ENCODE measurements at regions not wholly inside any gene's neighbourhood (a gene's known extent, or its start where the extent isn't known, plus 50 kb on each side); places are given as distances from the start of the nearest gene placed in this dataset.

DNA sequence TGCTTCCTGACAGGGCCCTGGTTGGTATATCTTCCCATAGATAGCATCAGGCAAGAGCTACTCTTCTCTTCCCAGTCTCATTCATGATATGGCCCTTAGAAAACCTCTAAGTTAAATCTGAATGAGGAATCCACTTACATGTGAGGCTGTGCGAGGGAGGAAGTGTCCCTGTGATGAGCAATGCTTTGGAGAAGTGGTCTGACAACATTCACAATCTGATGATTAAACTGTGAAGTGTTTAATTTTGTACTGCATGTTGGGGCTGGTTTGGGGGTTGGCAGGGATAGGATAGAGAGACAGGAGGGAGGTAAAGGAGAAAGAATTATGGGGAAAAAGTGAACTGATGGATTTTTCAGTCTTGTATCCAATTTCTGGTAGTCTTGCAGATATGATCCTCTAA lies 421.2 kb upstream of the DAB1 start:
- Histone ChIP-seq H3K4me1 (peaks cover 0 to 5% (median 0%) of the 10 kb centered on the region in 3 donors), H3K36me3 (no peaks in the 10 kb centered on the region), H3K27ac (no peak overlapping the region), H3K4me3 (no peak overlapping the region), H3K27me3 (no peaks in the 10 kb centered on the region), H3K9me3 (peaks cover 0 to 10% (median 8%) of the 10 kb centered on the region in 3 donors)
- no peak for TF ChIP-seq POLR2A (IDR thresholded peaks at IDR 0.05)
- TF ChIP-seq, protein P1, sequence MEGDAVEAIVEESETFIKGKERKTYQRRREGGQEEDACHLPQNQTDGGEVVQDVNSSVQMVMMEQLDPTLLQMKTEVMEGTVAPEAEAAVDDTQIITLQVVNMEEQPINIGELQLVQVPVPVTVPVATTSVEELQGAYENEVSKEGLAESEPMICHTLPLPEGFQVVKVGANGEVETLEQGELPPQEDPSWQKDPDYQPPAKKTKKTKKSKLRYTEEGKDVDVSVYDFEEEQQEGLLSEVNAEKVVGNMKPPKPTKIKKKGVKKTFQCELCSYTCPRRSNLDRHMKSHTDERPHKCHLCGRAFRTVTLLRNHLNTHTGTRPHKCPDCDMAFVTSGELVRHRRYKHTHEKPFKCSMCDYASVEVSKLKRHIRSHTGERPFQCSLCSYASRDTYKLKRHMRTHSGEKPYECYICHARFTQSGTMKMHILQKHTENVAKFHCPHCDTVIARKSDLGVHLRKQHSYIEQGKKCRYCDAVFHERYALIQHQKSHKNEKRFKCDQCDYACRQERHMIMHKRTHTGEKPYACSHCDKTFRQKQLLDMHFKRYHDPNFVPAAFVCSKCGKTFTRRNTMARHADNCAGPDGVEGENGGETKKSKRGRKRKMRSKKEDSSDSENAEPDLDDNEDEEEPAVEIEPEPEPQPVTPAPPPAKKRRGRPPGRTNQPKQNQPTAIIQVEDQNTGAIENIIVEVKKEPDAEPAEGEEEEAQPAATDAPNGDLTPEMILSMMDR (IDR thresholded peaks at IDR 0.05) = no peak
- WGBS, 2 donors = 15 to 29% methylated on average over 1 of the region's 1 CpG
- intact Hi-C loops (cut with DNase I) = no loop called here
- DNase-seq = no peak

DNA sequence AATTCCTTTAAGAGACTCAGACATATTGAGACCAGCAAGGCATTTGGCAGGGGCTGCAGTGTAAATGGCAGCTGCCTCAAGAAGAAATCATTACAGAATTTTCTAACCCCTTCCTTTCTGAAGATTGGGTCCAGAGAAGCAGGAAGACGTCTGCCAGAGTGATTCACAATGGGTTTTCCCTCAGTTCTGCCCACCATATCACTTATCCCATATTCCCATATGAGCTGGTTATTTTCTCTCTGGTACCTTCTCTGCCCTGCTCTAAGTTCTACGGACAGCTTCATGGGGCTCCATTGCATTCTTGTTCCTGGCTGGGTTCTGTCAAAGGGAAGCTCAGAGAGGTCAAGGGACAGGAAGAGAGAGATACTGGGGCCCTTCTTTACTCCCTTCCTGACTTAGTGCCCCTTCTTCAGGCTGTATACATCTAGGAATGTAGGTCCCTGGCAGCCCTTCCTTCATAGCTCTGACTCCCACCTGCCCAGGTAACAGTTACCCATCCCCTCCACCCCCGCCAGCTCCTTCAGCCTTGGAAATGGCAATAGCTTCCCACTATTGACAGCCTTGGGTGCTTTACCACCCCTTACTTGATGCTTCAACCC lies 420.6 kb upstream of the DAB1 start:
- Histone ChIP-seq H3K27me3 (no peaks in the 10 kb centered on the region), H3K27ac (no peak overlapping the region), H3K4me3 (no peak overlapping the region), H3K36me3 (no peaks in the 10 kb centered on the region), H3K4me1 (peaks cover 0 to 5% (median 0%) of the 10 kb centered on the region in 3 donors), H3K9me3 (peaks cover 0 to 10% (median 8%) of the 10 kb centered on the region in 3 donors)
- no peak for DNase-seq
- intact Hi-C loops (cut with DNase I) = no loop called here
- TF ChIP-seq POLR2A (IDR thresholded peaks at IDR 0.05) = no peak
- TF ChIP-seq, protein P1 (IDR thresholded peaks at IDR 0.05) = no peak
- WGBS, 2 donors = 61 to 65% methylated on average over 3 of the region's 3 CpGs

DNA sequence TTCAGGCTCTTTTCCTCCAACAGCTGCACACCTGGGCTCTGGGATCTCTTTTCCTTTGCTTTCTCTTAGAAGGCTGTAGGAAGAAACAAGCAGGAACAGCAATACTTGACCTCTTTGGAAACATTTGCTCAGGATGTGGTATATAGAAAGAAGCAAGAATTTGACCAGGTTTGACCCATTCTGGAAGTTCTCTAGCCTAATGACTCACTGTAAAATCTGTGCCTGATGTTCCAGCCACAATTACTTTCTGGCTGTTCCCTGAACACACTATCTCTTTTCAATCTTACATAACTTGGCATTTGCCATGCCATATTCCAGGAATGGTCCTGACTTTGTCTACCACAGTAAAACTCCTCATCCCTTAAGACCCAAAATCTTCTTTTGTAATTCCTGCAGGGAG lies 419.9 kb upstream of the DAB1 start:
- intact Hi-C loops (cut with DNase I) = no loop called here
- no peak for TF ChIP-seq POLR2A (IDR thresholded peaks at IDR 0.05)
- TF ChIP-seq, protein P1 (IDR thresholded peaks at IDR 0.05) = no peak

DNA sequence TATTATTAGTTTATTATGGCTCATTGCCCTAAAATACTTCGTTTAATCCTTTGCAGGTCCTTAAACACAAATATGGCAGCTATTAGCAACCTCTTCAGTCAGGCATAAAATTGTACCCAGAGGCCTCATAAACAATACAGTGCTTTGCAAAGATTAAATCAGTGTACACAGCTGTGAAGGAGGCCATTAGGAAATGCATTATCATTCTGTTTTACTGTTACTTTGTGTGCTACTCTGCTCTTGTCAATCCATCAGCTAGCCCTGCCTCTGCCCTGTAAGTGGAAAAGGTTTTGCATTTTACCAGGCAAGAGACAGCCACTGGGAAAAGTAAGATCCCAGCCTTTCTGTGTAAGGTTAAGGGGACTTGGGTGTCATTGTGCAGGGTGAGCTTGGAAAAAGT lies 415.7 kb upstream of the DAB1 start:
- TF ChIP-seq, protein P1 (IDR thresholded peaks at IDR 0.05) = no peak
- TF ChIP-seq POLR2A (IDR thresholded peaks at IDR 0.05) = no peak
- Histone ChIP-seq H3K9me3 (peaks cover 0 to 10% (median 8%) of the 10 kb centered on the region in 3 donors), H3K27me3 (no peaks in the 10 kb centered on the region), H3K27ac (no peak overlapping the region), H3K4me1 (peaks cover 0 to 1% (median 0%) of the 10 kb centered on the region in 3 donors), H3K36me3 (no peaks in the 10 kb centered on the region), H3K4me3 (no peak overlapping the region)
- intact Hi-C loops (cut with DNase I) = no loop called here
- 19 to 35% methylated on average over 1 of the region's 1 CpG for WGBS, 2 donors
- no peak for DNase-seq

More for the DNA sequence above, 419.9 kb upstream of the DAB1 start:
- no peaks in the 10 kb centered on the region for H3K27me3 ChIP-seq
- no peak for DNase-seq
- H3K4me1 ChIP-seq = peaks cover 0 to 5% (median 0%) of the 10 kb centered on the region in 3 donors
- no peak overlapping the region for H3K4me3 ChIP-seq
- peaks cover 0 to 10% (median 8%) of the 10 kb centered on the region in 3 donors for H3K9me3 ChIP-seq
- H3K36me3 ChIP-seq = no peaks in the 10 kb centered on the region
- H3K27ac ChIP-seq = no peak overlapping the region

DNA sequence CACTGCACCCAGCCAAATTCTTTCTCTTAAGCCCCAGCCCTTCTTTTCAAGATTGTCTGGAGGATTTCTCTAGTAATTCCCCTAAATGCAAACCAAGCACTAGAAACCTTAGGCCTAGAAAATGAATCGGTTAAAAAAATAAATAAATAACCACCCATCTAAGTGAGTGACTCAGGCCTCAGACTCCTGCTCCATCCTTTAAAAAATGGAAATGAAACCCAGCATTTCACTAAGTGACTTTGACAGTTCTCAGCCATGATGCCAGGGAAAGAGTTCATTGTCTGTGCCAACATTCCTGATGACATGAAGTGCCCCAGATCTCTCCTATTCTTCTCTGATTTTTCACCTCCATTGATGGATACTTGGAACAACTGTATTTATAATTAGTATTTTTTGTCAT lies 415.2 kb upstream of the DAB1 start:
- 65 to 69% methylated on average over 1 of the region's 1 CpG for WGBS, 2 donors
- intact Hi-C loops (cut with DNase I) = no loop called here
- no peak for DNase-seq
- H3K9me3 ChIP-seq = peaks cover 0 to 10% (median 8%) of the 10 kb centered on the region in 3 donors
- TF ChIP-seq, protein P1 (IDR thresholded peaks at IDR 0.05) = no peak
- no peaks in the 10 kb centered on the region for H3K27me3 ChIP-seq
- no peak overlapping the region for H3K4me3 ChIP-seq
- no peak overlapping the region for H3K27ac ChIP-seq
- no peaks in the 10 kb centered on the region for H3K36me3 ChIP-seq
- no peaks in the 10 kb centered on the region for H3K4me1 ChIP-seq
